HG02798 (cell line): ENCODE measurements at regions not wholly inside any gene's neighbourhood (a gene's known extent, or its start where the extent isn't known, plus 50 kb on each side); places are given as distances from the start of the nearest gene placed in this dataset.
"Not testable (repeated sequence)": the region's sequence is repeated elsewhere in the genome, so short reads cannot be mapped to it uniquely, and the experiment has no call there.

Experiments used
- ATAC-seq: cut with Tn5 transposase; IDR thresholded peaks from one replicate; pipeline ENCODE4 v1.9.1; 2021; ENCODE audit warnings: mild to moderate bottlenecking; ENCODE audit not compliant: unreplicated experiment, poor library complexity

DNA sequence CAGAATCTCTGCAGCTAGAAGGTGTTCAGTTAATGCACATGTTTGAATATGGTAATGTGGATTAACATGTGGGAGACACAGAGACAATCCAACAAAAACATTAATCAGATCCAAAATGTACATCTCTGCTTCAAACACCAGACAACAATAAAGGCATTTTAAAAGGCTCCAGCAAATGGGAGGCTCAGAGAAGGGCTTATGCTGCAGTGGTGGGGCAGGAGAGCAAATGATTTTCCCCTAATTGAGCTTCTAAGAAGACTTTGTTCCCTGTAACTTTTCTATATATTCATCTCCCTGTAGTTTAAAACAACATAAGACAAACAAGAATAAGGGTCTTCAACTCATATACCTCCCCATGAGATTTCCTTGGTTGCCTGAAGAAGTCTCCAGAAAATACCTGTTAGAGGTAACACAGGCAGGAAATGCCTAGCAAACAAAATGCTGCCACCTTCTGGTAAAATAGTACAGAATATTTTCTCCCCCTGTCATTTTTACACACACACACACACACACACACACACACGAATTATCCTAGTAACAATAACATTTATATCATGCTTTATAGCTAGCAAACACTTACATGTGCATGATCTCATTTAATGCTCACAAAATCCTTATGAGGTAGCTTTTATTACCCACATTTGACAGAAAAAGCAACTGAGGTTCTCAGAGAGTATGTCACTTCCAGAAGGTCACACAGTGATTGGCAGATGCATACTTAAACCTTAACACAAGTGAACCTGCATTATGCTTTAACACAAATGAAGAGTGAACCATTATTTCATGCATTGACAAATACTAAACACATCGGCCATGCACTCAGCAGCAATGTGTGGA lies 123.4 kb upstream of the MB21D2 start:
- peak; percentile 69 for ATAC-seq

DNA sequence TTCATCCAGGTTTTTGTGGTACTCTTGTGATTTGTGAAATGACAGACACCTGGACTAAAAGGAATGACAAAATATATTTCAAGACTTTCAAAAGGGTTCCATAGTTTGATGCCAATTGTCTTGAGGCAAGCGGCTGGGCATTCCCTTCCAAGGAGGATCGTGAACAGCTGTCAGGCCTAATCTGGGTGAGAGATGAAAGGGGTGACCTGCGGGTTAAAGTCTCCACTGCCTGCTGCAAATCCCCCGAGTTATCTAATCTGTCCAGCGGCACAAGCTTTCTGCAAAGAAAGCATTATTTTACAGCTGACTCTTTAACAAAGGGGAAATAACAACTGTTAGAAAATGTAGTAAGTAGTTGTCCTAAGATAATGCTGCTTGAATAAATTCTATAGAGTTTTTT lies 128.7 kb upstream of the MB21D2 start:
- no peak for ATAC-seq

- not testable (repeated sequence) for ATAC-seq
Observed at GRCh38 chr3:193047461-193047860, 129.8 kb upstream of the MB21D2 start.

DNA sequence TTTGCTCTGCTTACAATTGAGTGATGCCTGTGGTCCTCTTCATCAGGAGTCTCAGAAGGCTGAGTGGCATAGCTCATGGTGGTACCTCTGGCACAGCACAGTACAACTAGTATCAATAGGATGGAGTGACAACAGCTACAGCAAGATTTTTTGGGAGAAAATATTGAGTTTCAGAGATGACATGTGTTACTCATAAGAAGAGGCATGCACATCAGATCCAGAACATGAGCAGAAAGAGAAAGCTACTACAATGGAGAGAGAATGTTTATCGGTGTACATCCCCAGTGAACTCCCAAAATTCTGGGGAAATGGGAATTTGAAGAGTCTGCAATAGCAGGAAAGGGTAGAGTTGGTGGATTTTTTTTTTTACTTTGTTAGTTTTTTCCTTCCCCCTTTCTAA lies 130.5 kb upstream of the MB21D2 start:
- ATAC-seq, result no peak

DNA sequence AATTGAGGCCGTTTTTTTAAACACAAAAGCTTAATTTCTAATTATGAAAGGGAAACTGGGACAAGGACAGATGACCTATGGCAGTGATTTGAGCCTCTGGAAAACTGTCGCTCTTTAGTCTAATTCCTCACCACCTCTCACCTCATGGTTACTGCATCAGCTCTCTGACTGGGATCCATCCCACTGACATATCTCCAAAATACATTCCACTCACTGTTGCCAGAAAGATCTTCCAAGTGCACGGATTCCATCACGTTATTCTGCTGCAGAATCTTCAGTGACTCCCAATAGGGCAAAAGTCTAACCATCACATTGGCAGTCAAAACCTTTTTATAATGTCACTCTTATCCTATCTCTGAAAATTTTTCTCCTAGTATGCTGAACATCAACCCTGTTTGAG lies 132.3 kb upstream of the MB21D2 start:
- ATAC-seq, result no peak

DNA sequence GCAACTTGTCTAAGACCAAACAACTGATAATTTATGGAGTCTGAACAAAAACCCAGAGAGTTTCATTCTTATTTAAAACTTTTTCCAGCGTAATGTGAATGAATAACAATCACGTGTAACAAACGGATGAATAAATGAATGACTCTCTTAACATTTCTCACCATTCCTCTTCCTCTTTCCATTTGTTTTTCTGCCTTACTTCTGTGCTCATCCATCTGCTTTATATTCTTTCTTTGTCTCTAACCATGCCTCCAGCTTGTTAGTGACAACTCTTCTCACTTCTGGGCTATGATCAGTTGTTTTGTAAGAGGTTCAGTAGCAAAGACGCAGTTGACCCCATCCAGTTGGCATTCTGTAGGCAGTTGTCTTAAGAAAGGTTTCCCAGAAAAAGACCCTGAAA lies 133.7 kb upstream of the MB21D2 start:
- ATAC-seq, result no peak

DNA sequence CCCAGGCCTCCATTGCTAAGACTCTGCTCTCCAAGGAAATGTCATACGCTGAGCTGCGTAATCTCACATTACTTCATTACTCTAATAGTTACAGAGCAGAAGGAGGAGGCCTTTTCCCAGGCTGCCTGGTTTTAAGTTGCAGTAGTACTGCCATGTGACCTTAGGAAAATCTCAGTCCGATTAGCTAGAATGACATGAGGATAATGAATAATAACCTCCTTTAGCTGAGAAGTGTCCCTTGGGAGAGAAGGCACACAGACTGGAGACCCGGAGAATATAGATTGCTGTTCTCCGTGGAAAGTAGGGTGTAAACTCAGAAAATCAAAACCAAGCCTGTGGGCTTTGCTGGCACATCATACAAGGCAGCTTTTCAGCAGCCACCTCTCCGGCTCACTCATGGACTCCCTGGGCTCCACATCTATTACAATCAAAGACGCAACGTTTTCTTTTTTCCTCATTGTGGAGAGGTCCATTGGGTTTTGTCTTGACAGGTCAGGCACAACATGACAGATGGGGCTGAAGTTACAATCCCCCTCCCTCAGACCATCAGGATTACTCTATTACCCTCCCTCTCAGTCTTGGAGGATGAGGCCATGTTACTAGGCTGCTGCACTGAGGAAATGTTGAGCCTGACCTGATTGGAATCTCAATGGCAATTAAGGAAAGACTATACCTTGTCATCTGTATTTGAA lies 134.8 kb upstream of the MB21D2 start:
- no peak for ATAC-seq

DNA sequence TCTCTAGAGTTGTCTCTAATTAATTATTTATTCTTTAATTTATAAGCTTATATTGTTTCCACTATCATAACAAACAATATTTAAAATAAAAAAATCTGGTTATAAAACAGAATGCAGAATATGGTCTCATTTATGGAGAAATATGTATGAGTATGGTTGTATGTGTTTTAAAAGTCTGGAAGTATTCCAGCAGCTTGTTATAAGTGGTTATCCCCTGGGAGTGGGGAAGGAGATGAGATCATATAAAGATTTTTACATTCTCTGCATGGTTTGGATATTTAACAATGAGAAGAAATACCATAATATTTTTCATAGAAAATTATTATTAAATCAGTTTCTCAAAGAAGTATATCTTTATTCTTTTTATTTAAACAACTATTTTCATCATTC lies 135.4 kb upstream of the MB21D2 start:
- no peak for ATAC-seq

GRCh38 chr3:193055352-193055751 lies 137.7 kb upstream of the MB21D2 start:
- no peak for ATAC-seq

- ATAC-seq, result no peak
Observed at GRCh38 chr3:193057616-193058015, 140.0 kb upstream of the MB21D2 start.

- no peak for ATAC-seq
Observed at GRCh38 chr3:193060748-193061546, 143.3 kb upstream of the MB21D2 start.

GRCh38 chr3:193068365-193068764 lies 150.7 kb upstream of the MB21D2 start:
- no peak for ATAC-seq

DNA sequence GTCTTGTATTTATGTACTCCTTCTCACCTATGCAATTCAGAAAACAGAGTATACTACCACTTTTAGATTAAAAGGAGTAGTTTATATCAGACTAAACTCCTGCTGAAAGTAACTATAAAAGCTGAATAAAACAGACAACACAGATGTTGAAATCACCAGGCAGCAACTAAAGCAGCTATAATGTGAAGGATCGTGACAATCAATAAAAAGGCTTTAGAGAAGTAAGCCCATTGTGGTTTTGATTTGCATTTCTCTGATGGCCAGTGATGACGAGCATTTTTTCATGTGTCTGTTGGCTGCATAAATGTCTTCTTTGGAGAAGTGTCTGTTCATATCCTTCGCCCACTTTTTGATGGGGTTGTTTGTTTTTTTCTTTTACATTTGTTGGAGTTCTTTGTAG lies 152.1 kb upstream of the MB21D2 start:
- not testable (repeated sequence) for ATAC-seq

- ATAC-seq, result no peak
Observed at GRCh38 chr3:193078996-193079753, 161.5 kb upstream of the MB21D2 start.

GRCh38 chr3:193080821-193081365 lies 160.1 kb upstream of the PLAAT1 start:
- no peak for ATAC-seq

- ATAC-seq, result no peak
Observed at GRCh38 chr3:193085655-193086054, 155.4 kb upstream of the PLAAT1 start.

DNA sequence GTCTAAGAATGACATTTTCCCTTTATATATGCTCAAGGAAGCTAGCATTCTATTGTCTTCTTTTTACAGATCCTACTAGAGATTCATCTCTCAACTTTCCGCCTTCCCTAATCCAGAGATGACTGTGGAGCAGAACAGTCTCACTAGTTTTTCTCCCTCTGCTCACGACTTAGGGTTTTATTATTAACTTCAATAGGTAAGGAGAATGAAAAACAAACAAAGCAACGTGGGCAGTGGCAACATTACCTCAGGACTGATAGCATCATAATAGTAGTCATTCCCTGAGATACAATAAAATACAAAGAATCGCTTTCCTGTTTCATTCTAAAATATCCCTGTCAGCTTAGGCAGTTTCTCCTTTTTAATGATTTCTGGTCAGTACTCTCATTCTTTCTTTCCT lies 154.3 kb upstream of the PLAAT1 start:
- no peak for ATAC-seq

- no peak for ATAC-seq
Observed at GRCh38 chr3:193087336-193087735, 153.7 kb upstream of the PLAAT1 start.

DNA sequence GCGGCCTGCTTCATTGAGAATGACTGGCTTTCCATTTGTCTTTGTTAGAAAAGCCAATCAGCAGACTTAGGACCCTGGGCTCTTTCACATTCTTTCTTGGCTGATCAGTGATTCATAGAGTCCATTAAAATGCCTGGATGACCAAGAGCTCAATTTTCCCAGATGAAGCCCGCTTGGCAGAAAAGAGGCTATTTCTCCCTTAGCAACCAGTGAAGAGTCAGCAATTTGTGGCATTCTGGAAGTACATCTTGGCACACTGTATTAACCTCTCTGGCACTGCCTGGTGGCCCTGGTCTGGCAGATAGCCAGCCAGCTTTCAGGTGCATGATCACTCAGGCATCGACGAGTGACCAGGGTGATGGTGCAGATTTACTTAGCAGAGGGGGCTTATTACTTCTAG lies 145.7 kb upstream of the PLAAT1 start:
- no peak for ATAC-seq

- no peak for ATAC-seq
Observed at GRCh38 chr3:193096076-193096475, 144.9 kb upstream of the PLAAT1 start.
